HG03575 (cell line): ENCODE measurements at regions not wholly inside any gene's neighbourhood (a gene's known extent, or its start where the extent isn't known, plus 50 kb on each side); places are given as distances from the start of the nearest gene placed in this dataset.
A peak's percentile ranks its signal among the peaks of the same experiment; 100 is the strongest.

Experiments
- ATAC-seq: cut with Tn5 transposase; IDR thresholded peaks from one replicate; pipeline ENCODE4 v1.9.1; 2021; ENCODE audit not compliant: unreplicated experiment, insufficient number of reproducible peaks, low FRiP score; ENCODE audit errors: extremely low read depth

DNA sequence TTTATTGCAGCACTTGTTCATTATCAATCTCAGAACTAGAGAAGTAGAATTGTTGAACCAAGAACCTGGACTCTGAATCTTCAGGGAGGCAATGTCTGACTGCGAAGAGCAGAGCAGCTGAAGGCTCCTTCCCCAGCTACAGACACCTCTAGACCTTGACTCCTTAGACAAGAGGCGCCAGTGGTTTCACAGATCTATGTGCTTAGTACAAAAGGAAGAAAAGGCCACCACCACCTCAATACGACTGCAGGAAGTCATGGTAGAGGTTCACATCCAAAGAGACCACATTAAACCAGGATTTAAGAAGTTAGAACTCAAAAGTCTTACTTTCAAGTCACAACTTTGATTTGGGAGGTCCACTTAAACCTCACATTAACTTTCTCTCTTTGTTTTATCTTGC lies 158.1 kb upstream of the VRK2 start:
- ATAC-seq: no peak

DNA sequence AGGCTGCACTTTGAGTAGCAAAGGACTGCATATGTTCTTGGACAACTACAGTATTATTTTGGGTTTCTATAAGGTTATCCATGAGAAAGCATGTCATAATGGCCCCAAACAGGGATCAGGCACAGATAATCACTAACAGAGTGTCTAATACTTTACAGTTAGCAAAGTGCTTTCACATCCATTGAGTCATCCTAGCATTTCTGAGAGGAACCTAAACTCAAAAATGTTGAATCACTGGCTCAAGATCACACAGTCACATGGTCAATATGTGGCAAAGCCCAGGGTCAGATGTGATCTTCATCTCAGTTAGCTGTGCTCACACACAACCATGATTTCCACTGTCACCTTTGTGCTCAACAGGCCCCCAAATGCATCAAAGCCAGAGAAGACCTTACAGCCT lies 156.1 kb upstream of the VRK2 start:
- no peak for ATAC-seq

DNA sequence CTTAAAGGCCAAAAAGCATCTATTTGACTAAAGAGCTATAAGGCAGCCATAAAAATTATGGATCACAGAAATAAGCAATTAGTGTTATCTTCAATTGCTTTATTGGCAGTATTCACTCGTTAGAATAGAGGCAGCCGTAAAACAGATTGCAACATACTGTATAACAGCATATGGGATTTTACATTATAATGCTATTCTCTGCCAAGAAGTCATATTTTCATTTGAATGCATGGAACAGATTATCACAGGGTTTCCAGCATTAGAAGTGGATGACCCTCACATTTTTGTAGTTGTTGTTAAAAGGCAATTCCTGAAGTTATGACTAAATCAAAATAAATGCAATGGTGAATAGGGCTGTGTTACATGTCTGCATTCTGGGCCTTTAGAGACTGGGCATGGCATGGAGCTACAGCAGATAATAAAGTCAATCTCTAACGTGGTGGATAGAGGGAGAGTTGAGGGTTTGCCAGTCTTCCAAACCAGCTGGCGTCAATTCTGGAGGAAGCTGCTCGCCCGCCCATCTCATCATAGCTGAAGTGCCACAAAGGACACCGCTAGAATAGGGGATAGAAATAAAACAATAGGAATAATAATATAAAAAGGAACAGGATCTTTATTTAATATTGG lies 155.4 kb upstream of the VRK2 start:
- no peak for ATAC-seq

GRCh38 chr2:57892920-57893319 lies 153.7 kb upstream of the VRK2 start:
- peak; percentile 78 for ATAC-seq

- no peak for ATAC-seq
These were observed 153.3 kb upstream of the VRK2 start for GRCh38 chr2:57893347-57893746.

- ATAC-seq: no peak
These were observed 152.8 kb upstream of the VRK2 start for GRCh38 chr2:57893786-57894185.

GRCh38 chr2:57894381-57894780 lies 152.2 kb upstream of the VRK2 start:
- no peak for ATAC-seq

DNA sequence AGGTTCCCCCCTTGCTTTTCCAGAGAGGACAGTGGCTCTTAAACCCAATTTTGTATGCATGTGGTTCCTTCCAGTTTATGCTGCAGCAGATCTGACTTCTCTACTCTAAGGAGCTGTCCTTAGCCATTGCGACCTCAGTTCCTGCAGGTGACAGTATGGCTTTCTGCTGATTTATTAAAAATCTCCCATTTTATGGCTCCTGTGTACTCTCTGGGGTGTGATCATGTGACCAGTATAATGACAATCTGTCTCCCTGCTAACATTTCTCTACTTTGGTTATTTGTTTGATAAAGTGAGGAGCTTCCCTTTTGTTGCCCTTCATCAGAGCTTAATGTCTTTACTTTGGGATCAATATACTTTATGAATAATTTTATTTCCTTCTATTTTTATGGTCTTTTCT lies 148.7 kb upstream of the VRK2 start:
- ATAC-seq: no peak

GRCh38 chr2:57899898-57900297 lies 146.7 kb upstream of the VRK2 start:
- ATAC-seq: no peak

- ATAC-seq: no peak
These were observed 144.0 kb upstream of the VRK2 start for GRCh38 chr2:57902578-57902977.

DNA sequence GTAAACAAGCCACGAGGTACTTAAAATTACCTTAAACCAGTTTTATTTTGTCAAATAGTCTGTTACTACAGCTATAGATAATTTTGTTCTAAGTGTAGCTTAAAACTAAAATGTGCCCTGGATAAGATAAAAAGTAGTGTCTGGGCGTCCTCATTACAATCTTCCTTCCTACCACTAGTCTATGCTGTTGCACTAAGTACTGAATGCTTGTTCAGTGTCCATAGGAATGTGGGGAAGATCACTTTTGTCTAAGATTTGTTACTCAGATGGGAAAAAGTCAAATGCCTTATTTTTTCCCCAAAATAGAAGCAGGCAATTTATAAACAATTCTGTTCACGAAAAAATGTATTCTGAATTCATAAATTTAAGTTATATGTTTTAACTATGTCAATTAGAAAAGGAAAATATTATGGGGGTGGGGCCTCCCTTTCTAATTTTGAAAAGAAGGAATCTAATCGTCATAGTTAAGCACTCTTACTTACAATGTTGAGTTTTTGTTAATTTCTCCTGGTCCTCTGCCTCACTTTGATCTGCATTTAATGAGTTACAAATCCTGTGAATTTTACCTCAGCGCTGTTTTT lies 140.4 kb upstream of the VRK2 start:
- ATAC-seq: peak; percentile 48

GRCh38 chr2:57907411-57907810 lies 139.2 kb upstream of the VRK2 start:
- no peak for ATAC-seq

GRCh38 chr2:57908736-57909161 lies 137.9 kb upstream of the VRK2 start:
- ATAC-seq: peak; percentile 71

DNA sequence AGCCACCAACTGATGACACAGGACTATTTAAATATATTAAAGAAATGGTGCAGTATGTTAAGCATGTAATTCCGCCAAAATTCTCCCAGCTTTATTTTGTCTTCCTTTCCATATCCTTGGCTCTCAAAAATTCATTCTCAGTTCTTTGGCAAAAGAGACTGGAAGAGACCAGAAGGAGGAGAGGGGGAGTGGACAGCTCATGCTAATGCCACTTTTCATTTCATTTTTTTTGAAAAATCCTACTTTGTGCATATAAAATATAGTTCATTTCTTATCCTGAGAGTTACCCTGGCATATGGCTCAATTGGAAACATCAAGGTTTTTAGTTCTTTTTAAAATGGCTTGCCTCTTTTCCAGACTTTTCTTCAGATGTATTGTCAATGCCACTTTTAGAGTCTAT lies 128.5 kb upstream of the VRK2 start:
- ATAC-seq: no peak

- no peak for ATAC-seq
These were observed 126.2 kb upstream of the VRK2 start for GRCh38 chr2:57920342-57920939.

- ATAC-seq: no peak
These were observed 111.9 kb upstream of the VRK2 start for GRCh38 chr2:57934659-57935058.

DNA sequence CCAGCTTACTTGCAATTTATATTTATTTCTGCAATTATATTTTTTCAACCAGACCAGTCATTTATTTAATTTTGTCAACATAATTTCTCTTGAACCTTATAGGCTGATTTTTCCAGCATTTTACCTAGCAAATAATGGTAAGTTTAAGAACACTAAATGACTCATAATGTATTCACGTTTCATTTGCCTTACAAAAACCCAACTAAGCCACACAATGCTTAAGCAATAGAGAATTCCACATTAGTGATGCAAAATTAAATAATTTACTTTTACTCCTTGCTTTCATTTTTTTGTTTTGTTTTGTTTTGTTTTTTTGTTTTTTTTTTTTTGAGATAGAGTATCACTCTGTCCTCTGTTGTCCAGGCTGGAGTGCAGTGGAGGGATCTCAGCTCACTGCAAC lies 110.4 kb upstream of the VRK2 start:
- ATAC-seq: no peak

- ATAC-seq: no peak
These were observed 109.2 kb upstream of the VRK2 start for GRCh38 chr2:57937456-57937855.

DNA sequence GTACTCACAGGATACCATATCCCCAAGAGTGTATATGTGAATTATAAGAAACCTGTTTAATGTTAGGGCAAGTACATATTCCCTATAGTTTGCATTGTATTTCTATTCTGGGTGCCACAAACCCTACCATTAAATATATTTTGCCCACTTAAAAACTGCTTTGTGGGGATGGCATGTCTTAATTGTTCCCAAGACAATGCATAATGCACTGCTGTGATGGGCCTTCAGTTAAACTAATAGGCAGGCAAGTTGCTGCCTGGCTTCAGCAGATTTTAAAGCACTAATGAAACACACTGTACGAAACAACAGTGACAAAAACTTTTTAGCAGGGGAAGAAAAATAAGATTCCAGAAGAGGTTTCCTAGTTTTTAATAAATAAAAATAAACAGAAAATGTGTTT lies 104.8 kb upstream of the VRK2 start:
- no peak for ATAC-seq

GRCh38 chr2:57943315-57943714 lies 103.3 kb upstream of the VRK2 start:
- ATAC-seq: no peak

- no peak for ATAC-seq
These were observed 99.2 kb upstream of the VRK2 start for GRCh38 chr2:57947398-57947797.
